A673 (cell line): ENCODE measurements at regions not wholly inside any gene's neighbourhood (a gene's known extent, or its start where the extent isn't known, plus 50 kb on each side); places are given as distances from the start of the nearest gene placed in this dataset.

Source experiments
- EZH2 ChIP-seq: fragments of 200-600 bp; sonication (generic); IDR thresholded peaks from 2 replicates; pipeline ENCODE4 v1.6.1; 2017; ENCODE audit warnings: borderline replicate concordance, low read depth, mild to moderate bottlenecking, mixed read lengths, antibody characterized with exemption, low read length; ENCODE audit not compliant: poor library complexity, severe bottlenecking
- TF ChIP-seq, protein P1 (sequence below): fragments of 300-800, 200-600 bp; sonication (generic); conservative IDR thresholded peaks from 2 replicates; pipeline ENCODE4 v1.5.1; 2017; ENCODE audit warnings: low read depth, mild to moderate bottlenecking, antibody characterized with exemption, low read length, moderate library complexity, mixed read lengths

DNA sequence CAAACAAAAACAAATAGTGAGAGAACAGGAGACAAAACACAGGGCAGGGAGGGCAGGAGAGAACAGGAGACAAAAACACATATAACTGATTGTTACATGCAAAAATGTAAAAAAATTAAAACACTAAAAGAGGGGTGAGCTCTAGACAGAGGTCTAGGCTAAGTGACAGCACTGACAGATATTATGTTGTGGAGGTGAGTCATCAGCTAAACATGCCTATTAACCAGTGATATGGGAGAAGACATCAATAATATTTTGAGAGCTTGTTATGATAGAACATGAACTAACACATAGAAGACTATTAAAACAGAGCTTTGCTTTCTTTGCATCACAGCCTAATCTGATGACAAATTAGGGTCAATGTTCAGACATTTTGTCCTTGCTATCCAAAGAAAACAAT, 972.7 kb downstream of the PRIM2 start:
- TF ChIP-seq, protein P1, sequence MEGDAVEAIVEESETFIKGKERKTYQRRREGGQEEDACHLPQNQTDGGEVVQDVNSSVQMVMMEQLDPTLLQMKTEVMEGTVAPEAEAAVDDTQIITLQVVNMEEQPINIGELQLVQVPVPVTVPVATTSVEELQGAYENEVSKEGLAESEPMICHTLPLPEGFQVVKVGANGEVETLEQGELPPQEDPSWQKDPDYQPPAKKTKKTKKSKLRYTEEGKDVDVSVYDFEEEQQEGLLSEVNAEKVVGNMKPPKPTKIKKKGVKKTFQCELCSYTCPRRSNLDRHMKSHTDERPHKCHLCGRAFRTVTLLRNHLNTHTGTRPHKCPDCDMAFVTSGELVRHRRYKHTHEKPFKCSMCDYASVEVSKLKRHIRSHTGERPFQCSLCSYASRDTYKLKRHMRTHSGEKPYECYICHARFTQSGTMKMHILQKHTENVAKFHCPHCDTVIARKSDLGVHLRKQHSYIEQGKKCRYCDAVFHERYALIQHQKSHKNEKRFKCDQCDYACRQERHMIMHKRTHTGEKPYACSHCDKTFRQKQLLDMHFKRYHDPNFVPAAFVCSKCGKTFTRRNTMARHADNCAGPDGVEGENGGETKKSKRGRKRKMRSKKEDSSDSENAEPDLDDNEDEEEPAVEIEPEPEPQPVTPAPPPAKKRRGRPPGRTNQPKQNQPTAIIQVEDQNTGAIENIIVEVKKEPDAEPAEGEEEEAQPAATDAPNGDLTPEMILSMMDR, result no peak
- no peak for TF ChIP-seq EZH2
